NCI-H524 treated with DMSO at 0.1 percent for 48 hours (cell line): ENCODE measurements at regions not wholly inside any gene's neighbourhood (a gene's known extent, or its start where the extent isn't known, plus 50 kb on each side); places are given as distances from the start of the nearest gene placed in this dataset.
"Not testable (repeated sequence)": the region's sequence is repeated elsewhere in the genome, so short reads cannot be mapped to it uniquely, and the experiment has no call there.

Experiments
- DNase-seq: peaks from one replicate; lab custom pipeline; 2025; lab: John Stamatoyannopoulos, UW

DNA sequence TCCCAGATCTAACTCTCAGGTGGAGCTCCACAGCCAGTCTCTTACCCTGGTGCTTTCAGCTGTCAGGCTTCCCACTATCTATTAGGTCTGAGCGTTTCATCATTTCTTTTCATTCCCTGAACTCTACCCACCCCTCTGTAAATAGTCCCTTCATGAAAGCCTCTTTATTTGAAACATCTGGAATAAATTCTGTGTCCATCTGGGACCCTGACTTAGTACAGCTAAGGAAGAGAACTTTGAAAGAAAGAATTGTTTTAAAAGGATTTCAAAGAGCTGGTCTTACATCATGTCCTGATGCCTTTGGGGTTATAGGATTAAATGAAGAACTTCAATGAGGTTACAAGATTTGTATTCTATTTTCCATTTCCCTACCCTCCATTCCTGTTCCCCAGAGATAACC is 388.5 kb upstream of the CA10 start:
- no peak for DNase-seq

DNA sequence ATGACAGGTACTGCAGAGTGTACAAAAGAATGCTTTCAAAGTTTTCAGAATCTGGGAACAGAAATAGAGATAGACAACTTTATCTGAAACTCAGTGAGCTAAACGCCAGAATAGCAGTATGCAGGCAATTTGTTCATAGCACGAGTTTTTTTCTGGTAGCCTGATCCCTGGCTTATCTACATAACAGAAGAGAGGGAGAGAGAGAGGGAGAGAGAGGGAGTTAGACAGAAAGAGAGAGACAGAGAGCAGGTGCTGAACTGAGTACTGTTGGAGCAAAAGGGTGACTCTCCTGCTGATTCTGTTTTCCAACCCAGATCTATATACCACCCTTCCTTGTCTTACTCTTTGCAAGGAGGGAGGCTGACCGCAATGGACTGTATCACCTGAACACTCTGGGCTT is 388.0 kb upstream of the CA10 start:
- DNase-seq: no peak

DNA sequence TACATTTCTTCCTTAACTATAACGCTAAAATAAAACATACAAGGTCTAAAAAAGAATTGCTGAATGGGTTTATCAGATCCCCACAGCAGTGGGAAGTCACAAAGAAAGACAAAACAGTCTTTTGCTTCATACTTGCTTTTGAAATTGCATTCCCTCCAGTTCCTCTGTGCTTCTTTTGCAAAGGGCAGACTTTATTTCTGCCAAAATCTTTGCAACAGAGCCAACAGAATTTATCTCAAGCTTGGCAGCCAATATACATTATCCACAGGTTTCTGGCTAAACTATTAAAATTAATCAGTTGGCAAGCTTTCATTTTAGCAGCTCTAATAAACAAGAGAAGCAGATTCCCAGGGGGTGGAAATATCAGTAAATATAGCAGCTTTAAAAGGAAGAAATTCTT is 378.9 kb upstream of the CA10 start:
- DNase-seq: no peak

DNA sequence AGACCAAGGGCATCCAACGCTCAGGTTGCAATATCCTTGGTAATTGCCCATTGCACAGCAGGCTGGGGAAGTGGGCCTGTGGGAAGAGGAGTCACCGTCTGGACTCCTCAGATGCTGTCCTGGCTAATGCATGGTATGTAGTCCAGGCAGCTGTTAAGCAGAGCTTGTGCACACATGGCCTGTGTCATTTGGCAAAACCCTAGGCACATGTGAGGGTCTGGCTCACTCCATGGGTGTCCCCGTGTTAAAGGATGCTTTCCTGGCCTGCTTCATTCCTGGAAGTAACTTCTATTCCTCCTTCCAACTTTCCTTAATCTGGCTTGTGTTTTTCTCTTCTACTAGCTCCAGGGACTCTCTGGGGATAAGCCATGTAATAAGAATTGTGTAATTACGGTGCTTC is 378.0 kb upstream of the CA10 start:
- DNase-seq: no peak

DNA sequence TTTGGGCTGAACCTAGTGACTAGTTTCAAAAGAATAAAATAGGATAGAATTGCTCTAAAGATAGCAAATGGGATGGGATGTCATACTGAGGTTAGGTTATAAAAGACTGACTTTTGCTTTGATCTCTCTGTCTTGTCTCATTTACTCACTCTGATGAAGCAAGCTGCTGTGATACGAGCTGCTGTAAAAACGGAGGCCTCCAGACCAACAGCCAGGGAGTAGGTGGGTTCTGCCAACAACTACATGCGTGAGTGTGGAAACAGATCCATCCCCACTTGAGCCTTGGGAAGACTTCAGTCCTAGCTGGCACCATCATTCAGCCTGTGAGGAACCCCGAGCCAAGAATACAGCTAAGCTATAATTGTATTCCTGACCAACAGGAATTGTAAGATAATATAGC is 373.9 kb upstream of the CA10 start:
- DNase-seq: no peak

DNA sequence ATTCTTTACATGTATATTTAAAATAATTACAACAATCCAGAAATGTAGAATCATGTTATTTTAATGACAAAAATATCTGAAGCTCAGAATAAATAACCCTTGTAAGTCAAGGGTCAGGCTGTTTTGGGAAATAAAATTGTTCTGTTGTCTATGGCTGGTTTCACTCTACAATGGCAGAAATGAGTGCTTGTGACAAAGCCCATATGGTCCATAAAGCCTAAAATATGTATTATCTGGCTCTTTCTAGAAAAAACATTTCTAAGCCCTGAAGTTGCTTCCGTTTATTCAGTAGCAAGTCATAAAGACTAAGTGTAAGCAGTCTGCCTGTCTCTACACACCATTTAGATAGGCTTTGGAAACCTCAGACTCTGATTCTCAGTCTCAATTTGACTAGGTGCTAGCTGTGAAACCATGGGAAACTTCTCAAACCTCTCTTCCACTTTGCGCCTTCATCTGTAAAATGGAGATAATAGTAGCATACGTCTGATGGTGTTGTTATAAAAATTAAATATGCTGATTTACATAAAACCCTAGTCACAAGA is 365.7 kb upstream of the CA10 start:
- DNase-seq: no peak

DNA sequence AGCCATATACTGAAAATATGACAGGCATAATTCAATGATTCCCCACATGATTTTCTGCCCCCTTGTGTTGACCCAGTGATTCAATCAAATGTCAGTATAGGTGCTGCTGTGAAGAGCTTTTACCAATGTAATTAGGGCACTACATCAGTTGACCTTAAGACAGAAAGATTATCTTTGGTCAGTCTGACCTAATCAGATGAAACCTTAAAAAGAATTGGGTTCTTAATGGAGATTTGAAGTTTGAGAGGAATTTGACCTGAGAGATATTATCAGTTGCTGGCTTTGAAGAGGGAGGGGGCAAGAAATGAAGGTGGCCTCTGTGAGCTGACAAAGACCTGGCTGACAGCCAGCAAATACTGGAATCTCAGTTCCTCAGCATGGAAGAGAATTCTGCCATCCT is 358.7 kb upstream of the CA10 start:
- DNase-seq: no peak

DNA sequence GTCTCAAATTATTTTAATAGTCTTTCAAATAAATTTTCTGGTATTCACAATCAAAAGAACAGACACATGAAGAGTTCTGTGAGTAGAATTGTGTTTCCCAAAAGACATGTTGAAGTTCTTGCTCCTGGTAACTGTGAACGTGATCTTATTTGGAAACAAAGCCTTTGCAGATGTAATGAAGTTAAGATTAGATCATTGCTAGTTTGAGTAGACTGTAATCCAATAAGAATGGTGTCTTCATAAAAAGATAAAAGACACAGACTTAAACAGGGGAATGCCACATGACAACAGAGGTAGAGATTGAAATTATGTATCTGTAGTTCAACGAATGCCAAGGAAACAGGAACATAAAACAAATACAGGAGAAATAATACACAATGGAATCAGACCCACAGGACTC is 357.4 kb upstream of the CA10 start:
- no peak for DNase-seq

DNA sequence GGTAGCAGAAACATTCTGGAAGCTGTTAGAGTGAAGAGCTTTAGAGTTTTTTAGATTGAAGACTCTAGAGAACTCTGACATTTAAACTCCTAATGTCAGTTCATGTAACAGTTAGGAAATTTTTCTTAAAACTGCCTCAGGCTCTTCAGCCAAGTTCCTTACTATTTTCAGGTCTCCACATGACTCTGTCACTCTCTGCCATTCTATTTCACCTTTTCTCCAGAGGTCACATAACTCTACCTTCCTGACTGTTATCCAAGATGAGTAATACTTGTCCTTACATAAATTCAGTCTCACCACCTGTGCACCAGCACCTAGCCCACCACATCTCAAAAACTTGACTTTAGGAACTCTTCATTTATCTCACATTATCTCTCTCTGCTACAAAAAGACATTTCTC is 347.1 kb upstream of the CA10 start:
- DNase-seq: no peak

DNA sequence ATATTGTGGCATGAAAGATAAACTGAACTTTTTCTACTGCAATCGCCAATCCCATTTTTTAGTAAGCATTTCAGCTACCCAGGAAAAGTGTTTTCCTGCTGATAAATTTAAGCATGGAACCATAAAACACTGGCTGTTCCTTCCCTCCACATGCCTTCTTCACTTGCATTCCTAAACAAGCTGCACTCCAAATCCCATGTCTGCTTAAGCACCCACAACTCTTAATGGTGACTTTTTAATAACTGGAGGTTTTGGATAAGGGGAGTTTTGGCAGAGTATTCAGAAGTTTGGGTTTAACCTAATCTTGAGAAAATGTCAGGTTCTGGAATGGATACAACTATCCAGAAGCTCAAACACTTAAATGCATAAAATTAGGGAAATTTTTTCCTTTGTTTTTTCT is 345.6 kb upstream of the CA10 start:
- no peak for DNase-seq

DNA sequence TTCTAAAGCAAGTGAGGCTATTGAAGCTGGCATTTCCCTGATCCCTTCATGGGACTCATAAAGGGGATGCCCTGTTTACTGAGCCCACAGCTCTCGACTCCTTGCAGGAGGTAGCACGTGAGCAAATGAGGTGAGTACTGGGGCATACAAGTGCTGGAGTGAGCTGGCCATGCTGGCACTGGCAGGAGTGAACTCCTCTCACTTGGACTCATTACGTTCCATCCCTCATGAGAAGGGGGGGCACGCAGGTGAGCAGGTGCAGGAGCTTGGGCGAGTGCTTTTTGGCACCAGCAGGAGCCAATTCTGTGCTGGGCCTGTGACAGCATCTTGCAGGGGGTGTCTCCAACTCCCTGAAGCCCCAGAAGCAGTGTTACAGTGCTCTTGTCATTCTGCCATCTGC is 337.1 kb upstream of the CA10 start:
- no peak for DNase-seq

DNA sequence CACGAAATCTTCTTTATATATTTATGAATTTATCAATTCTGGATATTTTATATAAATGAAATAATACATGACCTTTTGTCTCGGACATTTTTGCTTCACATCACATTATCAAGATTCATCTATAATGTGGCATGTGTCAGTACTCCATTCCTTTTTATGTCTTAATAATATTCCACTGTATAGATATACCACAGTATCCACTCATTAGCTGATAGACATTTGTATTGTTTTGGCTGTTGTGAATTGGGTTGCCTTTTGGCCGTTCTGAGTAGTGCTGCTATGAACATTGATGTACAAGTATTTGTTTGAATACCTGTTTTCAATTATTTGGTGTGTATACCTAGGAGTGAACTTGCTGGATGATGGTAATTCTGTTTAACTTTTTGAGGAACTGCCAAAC is 323.8 kb upstream of the CA10 start:
- no peak for DNase-seq

DNA sequence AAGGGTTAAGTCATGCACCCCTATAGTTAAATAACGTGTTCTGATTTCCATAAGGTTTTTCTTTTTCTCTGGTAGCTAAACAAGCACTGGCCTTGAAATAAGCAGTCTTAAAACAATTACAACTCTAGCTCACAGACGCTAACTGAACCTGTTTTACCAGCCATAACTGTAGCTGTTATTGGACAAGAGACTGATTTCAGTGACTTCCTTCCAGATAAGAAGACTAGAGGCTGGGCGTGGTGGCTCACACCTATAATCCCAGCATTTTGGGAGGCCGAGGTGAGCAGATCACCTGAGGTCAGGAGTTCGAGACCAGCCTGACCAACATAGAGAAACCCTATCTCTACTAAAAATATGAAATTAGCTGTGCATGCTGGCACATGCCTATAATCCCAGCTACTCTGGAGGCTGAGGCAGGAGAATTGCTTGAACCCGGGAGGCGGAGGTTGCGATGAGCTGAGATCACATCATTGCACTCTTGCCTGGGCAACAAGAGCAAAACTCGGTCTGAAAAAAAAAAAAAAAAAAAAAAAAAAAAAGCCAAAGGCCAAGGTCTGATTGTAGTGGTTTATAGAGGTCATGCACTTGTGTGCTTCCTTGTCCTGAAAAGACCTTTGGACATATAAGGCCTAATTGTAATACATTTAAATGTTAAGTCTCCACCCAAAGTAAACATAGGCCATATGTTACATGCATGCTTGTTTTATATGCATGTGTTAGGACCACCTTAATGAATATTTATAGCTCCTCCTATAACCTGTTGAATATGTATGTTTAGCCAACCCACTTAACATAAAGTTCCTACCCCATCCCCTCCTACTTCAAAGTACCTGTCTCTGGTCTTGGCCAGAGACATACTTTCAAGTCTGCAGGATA is 319.5 kb upstream of the CA10 start:
- DNase-seq: no peak

DNA sequence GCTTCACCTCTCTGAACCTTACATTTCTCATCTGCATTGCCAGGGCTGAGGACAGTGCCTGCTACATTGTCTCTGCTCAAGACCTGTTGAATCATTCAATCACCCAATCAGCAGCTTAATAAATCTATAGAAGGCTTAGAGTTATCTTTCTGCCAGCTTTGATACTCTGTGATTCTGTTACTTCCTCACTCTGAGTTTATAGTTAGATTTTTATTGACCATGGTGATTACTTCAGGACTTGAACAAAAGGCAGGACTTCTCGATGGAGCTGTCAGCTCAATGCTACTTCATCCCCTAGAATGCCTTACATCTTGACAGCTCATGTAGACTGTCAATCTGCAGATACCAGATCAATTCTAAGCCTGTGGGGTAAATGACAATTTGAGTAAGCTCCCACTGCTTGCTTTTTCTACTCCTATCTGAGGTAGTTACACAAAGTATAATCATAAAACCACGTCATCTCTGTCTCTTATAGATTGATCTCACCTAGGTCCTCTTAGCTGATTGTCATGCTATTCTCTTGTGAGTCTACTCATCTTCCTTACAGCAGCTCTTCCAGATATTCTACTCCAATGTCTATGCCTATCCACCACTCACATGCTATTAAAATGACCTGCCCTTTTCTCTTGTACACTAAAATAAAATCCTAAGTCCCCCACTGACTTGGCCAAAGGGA is 318.3 kb upstream of the CA10 start:
- DNase-seq: no peak

DNA sequence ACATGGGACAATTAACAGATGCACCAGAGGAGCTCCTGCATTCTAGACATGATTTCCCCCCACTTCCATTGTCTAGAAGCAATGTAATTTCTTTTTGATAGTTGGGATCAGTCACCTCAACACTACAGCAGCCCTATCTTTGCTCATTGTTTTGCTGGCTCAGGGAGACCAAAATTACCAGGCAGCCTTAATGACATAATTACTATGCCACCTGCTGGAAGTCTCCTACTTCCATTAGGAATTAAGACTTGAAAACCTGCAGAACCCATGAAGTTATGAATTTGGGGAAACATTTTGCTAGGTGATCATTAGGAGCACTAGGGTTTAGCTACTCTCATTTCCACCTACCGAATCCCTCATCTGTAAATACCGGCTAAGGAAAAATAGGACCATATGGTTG is 312.0 kb upstream of the CA10 start:
- DNase-seq: peak; percentile 31

DNA sequence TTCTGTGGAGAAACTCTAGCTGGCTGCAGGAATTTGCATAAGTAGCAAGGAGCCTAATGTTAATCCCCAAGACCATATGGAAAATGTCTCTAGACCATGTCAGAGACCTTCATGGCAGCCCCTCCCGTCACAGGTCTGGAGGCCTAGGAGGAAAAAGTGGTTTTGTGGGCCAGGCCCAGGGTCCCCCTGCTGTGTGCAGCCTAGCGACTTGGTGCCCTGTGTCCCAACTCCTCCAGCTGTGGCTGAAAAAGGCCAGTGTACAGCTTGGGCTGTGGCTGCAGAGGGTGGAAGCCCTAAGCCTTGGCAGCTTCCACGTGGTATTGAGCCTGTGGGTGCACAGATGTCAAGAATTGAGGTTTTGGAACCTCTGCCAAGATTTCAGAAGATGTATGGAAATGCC is 306.9 kb upstream of the CA10 start:
- DNase-seq: no peak

DNA sequence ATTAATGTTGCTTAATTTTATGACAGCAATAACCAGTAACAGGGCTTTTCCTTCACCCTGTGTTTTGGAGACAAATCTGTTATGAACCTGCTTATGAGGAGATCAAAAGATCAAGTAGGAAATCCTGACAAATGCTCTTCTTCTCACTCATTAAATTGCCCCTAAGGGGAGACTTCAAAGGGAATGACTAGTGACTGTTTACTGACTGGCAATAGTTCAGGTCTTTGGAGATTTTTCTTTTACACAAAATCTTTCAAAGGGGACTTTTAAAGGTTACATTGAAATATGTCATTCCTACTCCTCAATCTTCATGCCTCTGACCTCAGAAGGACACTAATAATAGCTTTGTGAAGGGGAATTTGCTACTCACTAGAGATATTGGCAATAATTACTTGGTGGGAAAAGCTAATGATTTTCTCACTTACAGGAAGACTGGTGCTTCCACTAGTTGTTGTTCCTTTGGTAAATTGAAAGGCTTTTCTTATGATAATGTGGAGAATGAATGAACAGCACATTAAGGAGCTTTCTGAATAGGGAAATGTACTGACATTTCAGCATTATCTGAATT is 292.9 kb upstream of the CA10 start:
- no peak for DNase-seq

DNA sequence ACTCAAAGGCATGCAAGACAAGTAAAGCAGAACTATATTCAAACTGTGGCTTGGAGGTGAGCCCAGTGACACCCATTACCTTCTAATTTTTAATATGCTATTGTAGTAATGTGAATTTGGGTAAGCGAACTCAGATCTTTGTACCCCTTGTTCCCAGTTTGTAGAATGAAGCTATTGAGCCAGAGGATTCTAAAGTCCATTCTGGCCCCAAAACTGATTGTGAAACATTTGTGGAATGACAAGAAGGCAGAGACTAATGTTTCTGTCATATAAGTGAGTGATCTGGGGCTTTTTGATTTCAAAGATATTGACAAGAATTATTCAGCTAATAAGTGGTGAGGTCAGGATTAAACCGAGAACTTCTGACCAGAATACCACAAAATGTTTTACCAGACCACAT is 283.8 kb upstream of the CA10 start:
- no peak for DNase-seq

DNA sequence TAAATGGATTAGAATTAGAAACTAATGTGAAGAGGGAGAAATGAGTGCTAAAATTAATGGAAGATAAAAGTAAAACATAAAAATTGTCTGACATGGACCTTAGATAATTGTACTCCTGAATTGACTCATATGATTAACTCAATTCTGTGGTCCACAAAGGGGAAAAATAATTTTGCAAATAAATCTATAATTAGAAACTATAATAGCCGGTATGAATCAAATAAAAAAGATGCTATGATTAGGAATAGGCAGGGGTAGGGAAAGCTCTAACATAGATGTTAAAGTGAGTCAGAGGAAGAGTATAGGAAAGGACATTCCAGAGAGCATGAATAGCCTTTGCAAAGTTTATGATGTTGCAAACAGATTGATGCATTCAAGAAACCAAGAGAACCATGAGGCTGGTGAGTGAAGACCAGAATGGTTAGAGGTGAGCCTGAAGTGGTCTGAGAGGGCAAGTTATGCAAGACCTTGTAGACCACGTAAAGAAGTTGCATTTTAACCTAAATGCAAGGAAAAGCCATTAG is 262.1 kb upstream of the CA10 start:
- no peak for DNase-seq

DNA sequence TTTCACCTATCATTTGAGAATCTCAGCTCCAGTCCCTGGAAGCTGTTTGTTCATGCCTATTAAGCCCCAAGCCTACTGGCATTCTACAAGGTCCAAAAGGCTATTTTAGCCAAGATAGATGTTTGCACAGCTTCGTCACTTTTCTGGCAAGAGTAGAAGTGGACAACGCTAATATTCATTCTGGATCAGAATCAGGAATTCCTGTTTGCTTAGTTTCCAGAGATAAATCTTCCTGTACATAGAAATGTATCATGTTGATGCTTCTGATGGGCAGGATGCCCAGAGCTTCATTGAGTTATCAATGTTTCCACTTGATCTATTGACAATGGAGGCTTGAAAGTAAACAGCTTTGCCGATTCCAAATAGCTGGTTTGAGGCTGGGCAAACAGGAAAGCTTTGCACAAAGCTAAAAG is 260.7 kb upstream of the CA10 start:
- no peak for DNase-seq

DNA sequence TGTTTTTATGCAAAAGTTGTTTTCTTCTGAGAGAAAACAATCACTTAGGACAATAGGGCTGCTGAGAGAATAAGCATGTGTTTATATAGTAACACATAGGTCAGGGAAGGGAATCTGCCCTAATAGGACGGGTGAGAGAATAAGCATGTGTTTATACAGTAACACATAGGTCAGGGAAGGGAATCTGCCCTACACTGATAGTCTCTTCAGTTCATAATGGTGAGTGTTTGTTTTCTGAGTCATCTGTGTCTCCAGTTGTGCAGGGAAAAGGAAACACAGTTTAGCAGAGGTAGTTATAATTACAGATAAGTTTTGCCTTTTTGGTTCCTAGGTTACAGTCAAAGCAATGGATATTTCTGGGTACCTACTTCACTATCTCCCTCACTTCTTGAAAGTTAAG is 252.3 kb upstream of the CA10 start:
- no peak for DNase-seq

DNA sequence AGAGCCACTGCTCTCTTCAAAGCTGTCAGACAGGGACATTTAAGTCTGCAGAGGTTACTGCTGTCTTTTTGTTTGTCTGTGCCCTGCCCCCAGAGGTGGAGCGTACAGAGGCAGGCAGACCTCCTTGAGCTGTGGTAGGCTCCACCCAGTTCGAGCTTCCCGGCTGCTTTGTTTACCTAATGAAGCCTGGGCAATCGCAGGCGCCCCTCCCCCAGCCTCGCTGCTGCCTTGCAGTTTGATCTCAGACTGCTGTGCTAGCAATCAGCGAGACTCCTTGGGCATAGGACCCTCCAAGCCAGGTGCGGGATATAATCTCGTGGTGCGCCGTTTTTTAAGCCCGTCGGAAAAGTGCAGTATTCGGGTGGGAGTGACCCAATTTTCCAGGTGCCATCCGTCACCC is 250.7 kb upstream of the CA10 start:
- DNase-seq: not testable (repeated sequence)

DNA sequence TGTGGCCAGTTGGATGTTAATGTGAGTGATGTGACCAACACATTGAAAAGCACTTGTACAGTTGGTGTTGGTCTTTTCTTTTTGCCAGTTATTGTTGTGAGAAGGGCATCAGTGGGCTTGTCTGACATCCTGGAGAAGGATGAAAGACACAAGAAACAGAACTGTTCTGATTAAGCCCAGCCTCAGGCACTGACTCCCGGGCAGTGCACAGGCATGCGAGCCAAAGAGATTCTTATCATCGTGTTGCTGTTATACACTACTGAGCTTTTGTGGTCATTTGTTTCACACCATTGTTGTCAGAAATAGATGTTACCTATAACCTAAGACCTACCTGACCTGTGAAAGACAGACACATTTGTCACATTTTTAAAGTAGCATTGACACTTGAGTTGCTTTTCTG is 236.8 kb upstream of the CA10 start:
- no peak for DNase-seq
